H9 (cell line): ENCODE measurements at regions not wholly inside any gene's neighbourhood (a gene's known extent, or its start where the extent isn't known, plus 50 kb on each side); places are given as distances from the start of the nearest gene placed in this dataset.

Source experiments
- DNase-seq: peaks from one replicate; pipeline ENCODE4 v3.0.0-alpha.2; 2017
- H2AFZ ChIP-seq: one replicate; pipeline ENCODE4 v1.6.1; 2013; ENCODE audit warnings: mild to moderate bottlenecking, low read length, control low read depth, moderate library complexity
- H2AK5ac ChIP-seq: 2 replicates; pipeline ENCODE4 v1.6.1; 2013; ENCODE audit warnings: low read length, control low read depth, mixed read lengths; ENCODE audit not compliant: insufficient read length
- H2BK120ac ChIP-seq: one replicate; pipeline ENCODE4 v1.6.1; 2013; ENCODE audit warnings: low read depth, mild to moderate bottlenecking, low read length, control low read depth, inconsistent platforms; ENCODE audit not compliant: poor library complexity, severe bottlenecking
- H2BK12ac ChIP-seq: 2 replicates; pipeline ENCODE4 v1.6.1; 2013; ENCODE audit warnings: low read length, control low read depth, mixed read lengths, low read depth; ENCODE audit not compliant: insufficient read length
- H2BK15ac ChIP-seq: 2 replicates; pipeline ENCODE4 v1.6.1; 2013; ENCODE audit warnings: low read depth, low read length, control low read depth
- H2BK20ac ChIP-seq: one replicate; pipeline ENCODE4 v1.6.1; 2013; ENCODE audit warnings: low read depth, mild to moderate bottlenecking, low read length, control low read depth, inconsistent platforms; ENCODE audit not compliant: poor library complexity, severe bottlenecking
- H2BK5ac ChIP-seq: 2 replicates; pipeline ENCODE4 v1.6.1; 2013; ENCODE audit warnings: low read length, control low read depth, mixed read lengths; ENCODE audit not compliant: insufficient read length
- H3K14ac ChIP-seq: 2 replicates; pipeline ENCODE4 v1.6.1; 2013; ENCODE audit warnings: low read length, control low read depth; ENCODE audit not compliant: insufficient read depth
- H3K18ac ChIP-seq: 2 replicates; pipeline ENCODE4 v1.6.1; 2013; ENCODE audit warnings: low read depth, mild to moderate bottlenecking, mixed read lengths, low read length, control low read depth; ENCODE audit not compliant: insufficient read length
- H3K23ac ChIP-seq: 2 replicates; pipeline ENCODE4 v1.6.1; 2013; ENCODE audit warnings: low read length, control low read depth, mixed read lengths, low read depth; ENCODE audit not compliant: insufficient read length
- H3K23me2 ChIP-seq: 2 replicates; pipeline ENCODE4 v1.6.1; 2013; ENCODE audit warnings: low read depth, mild to moderate bottlenecking, mixed read lengths, low read length, control low read depth; ENCODE audit not compliant: insufficient read length, poor library complexity, severe bottlenecking
- H3K27ac ChIP-seq: 2 replicates; pipeline ENCODE4 v1.5.1; 2013; ENCODE audit warnings: low read length, control low read depth, mixed read lengths, low read depth; ENCODE audit not compliant: insufficient read length
- H3K27me3 ChIP-seq: 2 replicates; pipeline ENCODE4 v1.6.1; 2013; ENCODE audit warnings: low read length, control low read depth, inconsistent platforms; ENCODE audit not compliant: insufficient read depth
- H3K4ac ChIP-seq: 2 replicates; pipeline ENCODE4 v1.6.1; 2013; ENCODE audit warnings: low read depth, mild to moderate bottlenecking, control low read depth, inconsistent platforms, low read length, moderate library complexity
- H3K4me1 ChIP-seq: 2 replicates; pipeline ENCODE4 v1.6.1; 2013; ENCODE audit warnings: low read length, control low read depth, inconsistent platforms; ENCODE audit not compliant: insufficient read depth
- H3K4me2 ChIP-seq: 2 replicates; pipeline ENCODE4 v1.6.1; 2013; ENCODE audit warnings: low read length, control low read depth, mixed read lengths; ENCODE audit not compliant: insufficient read length, insufficient read depth
- H3K56ac ChIP-seq: 2 replicates; pipeline ENCODE4 v1.6.1; 2013; ENCODE audit warnings: low read depth, mild to moderate bottlenecking, mixed read lengths, low read length, control low read depth; ENCODE audit not compliant: insufficient read length
- H3K79me1 ChIP-seq: 2 replicates; pipeline ENCODE4 v1.6.1; 2013; ENCODE audit warnings: low read depth, mild to moderate bottlenecking, moderate library complexity, low read length, control low read depth, inconsistent platforms; ENCODE audit not compliant: insufficient read depth, poor library complexity, severe bottlenecking
- H3K79me2 ChIP-seq: 2 replicates; pipeline ENCODE4 v1.6.1; 2013; ENCODE audit warnings: low read length, control low read depth, inconsistent platforms; ENCODE audit not compliant: insufficient read depth
- H3K9ac ChIP-seq: 2 replicates; pipeline ENCODE4 v1.6.1; 2013; ENCODE audit warnings: low read length, control low read depth, mixed read lengths; ENCODE audit not compliant: insufficient read length; ENCODE audit errors: extremely low read depth
- H3K9me3 ChIP-seq: one replicate; pipeline ENCODE4 v1.6.1; 2013; ENCODE audit warnings: low read depth, low read length, inconsistent platforms; ENCODE audit not compliant: control insufficient read depth
- H3T11ph ChIP-seq: one replicate; pipeline ENCODE4 v1.6.1; 2013; ENCODE audit warnings: mild to moderate bottlenecking, low read length, control low read depth, inconsistent platforms
- H4K20me1 ChIP-seq: one replicate; pipeline ENCODE4 v1.6.1; 2013; ENCODE audit not compliant: control insufficient read depth, insufficient read length, insufficient read depth
- H4K5ac ChIP-seq: 2 replicates; pipeline ENCODE4 v1.6.1; 2013; ENCODE audit warnings: low read depth, mild to moderate bottlenecking, mixed read lengths, low read length, control low read depth; ENCODE audit not compliant: insufficient read length
- H4K8ac ChIP-seq: replicated peaks from 2 replicates; pipeline ENCODE4 v1.6.1; 2013; ENCODE audit warnings: low read length, control low read depth, mixed read lengths, low read depth; ENCODE audit not compliant: insufficient read length
- H4K91ac ChIP-seq: 2 replicates; pipeline ENCODE4 v1.6.1; 2013; ENCODE audit warnings: low read depth, mild to moderate bottlenecking, moderate library complexity, mixed read lengths, low read length, control low read depth; ENCODE audit not compliant: insufficient read length
- H3K27ac Mint-ChIP-seq, 3 experiments: 2 replicates in 2 of 3; 3 replicates in 1 of 3; pipeline ENCODE4 v1.8.0; 2020 to 2021; ENCODE audit warnings: mixed read lengths in 3 of 3, mild to moderate bottlenecking in 1 of 3, moderate library complexity in 1 of 3
- H3K27me3 Mint-ChIP-seq: 2 replicates; pipeline ENCODE4 v1.8.0; 2021; ENCODE audit warnings: low read depth, mild to moderate bottlenecking, moderate library complexity, mixed read lengths
- H3K36me3 Mint-ChIP-seq, 3 experiments: 2 replicates in 2 of 3; 3 replicates in 1 of 3; pipeline ENCODE4 v1.8.0; 2020 to 2021; ENCODE audit warnings: low read depth in 3 of 3, mixed read lengths in 3 of 3; ENCODE audit not compliant: insufficient read depth in 1 of 3
- H3K4me1 Mint-ChIP-seq, 2 experiments: 2 replicates each; pipeline ENCODE4 v1.8.0; 2020; ENCODE audit warnings: mixed read lengths in 2 of 2
- H3K4me3 Mint-ChIP-seq, 2 experiments: 2 replicates in 1 of 2; 3 replicates in 1 of 2; pipeline ENCODE4 v1.8.0; 2020 to 2021; ENCODE audit warnings: mild to moderate bottlenecking in 2 of 2, mixed read lengths in 2 of 2, moderate library complexity in 1 of 2
- H3K9me3 Mint-ChIP-seq, 2 experiments: 2 replicates in 1 of 2; 3 replicates in 1 of 2; pipeline ENCODE4 v1.8.0; 2020; ENCODE audit warnings: mild to moderate bottlenecking in 2 of 2, mixed read lengths in 2 of 2, moderate library complexity in 1 of 2
- CTCF ChIP-seq: fragments of 200-600 bp; sonication (generic); conservative IDR thresholded peaks from 3 replicates; pipeline ENCODE4 v1.8.0; 2021; ENCODE audit warnings: antibody characterized with exemption, mild to moderate bottlenecking
- WGBS: extraction: QIAGEN DNeasy Blood & Tissue Kit; methylation state at CpG from one replicate; pipeline ENCODE4 v1.1.7; 2013; ENCODE audit warnings: missing lambda C conversion rate, low lambda C conversion rate, mixed read lengths; ENCODE audit not compliant: insufficient read length; ENCODE audit errors: extremely low coverage; 5-methylcytosine and 5-hydroxymethylcytosine counted together

GRCh38 chr16:65229191-65229662 lies 107.4 kb upstream of the CDH11 start:
- no peak for DNase-seq
- Histone ChIP-seq H3K23ac (no peak overlapping the region), H2AK5ac (no peak overlapping the region), H3K56ac (no peak overlapping the region), H2BK12ac (no peak overlapping the region), H3K27ac (peak overlapping the region; percentile 49), H3K79me2 (peaks cover 2% of the 10 kb centered on the region; the same call in 1 of the 2 replicates), H2BK20ac (no peak overlapping the region), H3K14ac (no peak overlapping the region), H3K23me2 (peaks cover 3% of the 10 kb centered on the region), H4K8ac (no peak overlapping the region), H3K4me1 (peaks cover 4% of the 10 kb centered on the region; the same call in 1 of the 2 replicates), H2BK5ac (no peak overlapping the region), H4K5ac (no peak overlapping the region), H3K79me1 (no peaks in the 10 kb centered on the region), H3K18ac (no peak overlapping the region), H3K27me3 (no peaks in the 10 kb centered on the region), H2BK120ac (no peak overlapping the region), H4K91ac (no peak overlapping the region), H3K4me2 (peak overlapping the region; percentile 53), H3T11ph (no peak overlapping the region), H2BK15ac (no peak overlapping the region), H4K20me1 (peaks cover 2% of the 10 kb centered on the region), H2AFZ (no peak overlapping the region), H3K4ac (no peak overlapping the region), H3K9ac (no peak overlapping the region), H3K9me3 (no peaks in the 10 kb centered on the region)
- H3K27ac Mint-ChIP-seq: peak overlapping the region in 1 of 3 experiments; percentile 44; a peak in 1 of 7 replicates
- peaks cover 0 to 4% of the 10 kb centered on the region in 2 experiments; a peak in 2 of 5 replicates for H3K9me3 Mint-ChIP-seq
- no peak for TF ChIP-seq CTCF
- no peaks in the 10 kb centered on the region; the same call in 1 of the 2 replicates for H3K27me3 Mint-ChIP-seq
- WGBS: no CpG with 5 or more reads among the region's 3 CpGs
- peaks cover 0 to 58% (median 44%) of the 10 kb centered on the region in 3 experiments; a peak in 5 of 7 replicates for H3K36me3 Mint-ChIP-seq
- peaks cover 47 to 69% of the 10 kb centered on the region in 2 experiments for H3K4me1 Mint-ChIP-seq
- H3K4me3 Mint-ChIP-seq: peak overlapping the region; percentile 9 to 67
